ENCODE measurements at regions not wholly inside any gene's neighbourhood (a gene's known extent, or its start where the extent isn't known, plus 50 kb on each side); places are given as distances from the start of the nearest gene placed in this dataset.
A peak's percentile ranks its signal among the peaks of the same experiment; 100 is the strongest.

DNA sequence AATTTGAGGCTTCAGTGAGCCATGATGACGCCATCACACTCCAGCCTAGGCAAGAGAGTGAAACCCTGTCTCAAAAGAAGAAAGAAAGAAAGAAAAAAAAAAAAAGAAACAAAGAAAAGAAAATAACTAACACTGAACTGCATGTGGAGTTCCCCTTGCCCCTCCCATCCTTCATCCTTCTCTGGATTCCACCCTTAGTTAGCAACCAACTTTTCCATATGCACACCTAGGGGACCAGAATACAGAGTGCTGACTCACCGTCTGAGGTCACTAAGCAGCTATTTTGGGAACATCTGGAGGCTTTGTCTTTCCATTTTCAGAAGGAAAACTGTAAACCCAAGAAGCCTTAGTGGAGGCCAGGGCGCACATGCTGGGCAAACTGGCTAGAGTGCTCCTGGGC, 257.4 kb downstream of the MAFB start:
- DNase-seq (ENCODE audit: low read depth in 1 of 2, low spot score in 2 of 2): peak in 1 of 2 experiments; percentile 7
- no peak overlapping the region for H2BK5ac ChIP-seq (ENCODE audit: low read depth, low read length)
- no peak for FAIRE-seq
- H4K91ac ChIP-seq (replicated peaks; ENCODE audit: insufficient read length, low read length): no peak overlapping the region
- no peak overlapping the region for H3K27ac ChIP-seq (ENCODE audit: low read depth, low read length)
- no peak overlapping the region for H2BK15ac ChIP-seq (ENCODE audit: low read length)
- no peak overlapping the region for H3K4me3 ChIP-seq (ENCODE audit: extremely low read depth in 1 of 4, insufficient read depth in 2 of 4, low read depth in 3 of 4, low read length in 4 of 4)
- CTCF ChIA-PET (ENCODE audit: partially characterized antibody): no interaction called here
- no peak overlapping the region for H4K8ac ChIP-seq (ENCODE audit: extremely low read depth, insufficient read depth, low read length)
- no peak overlapping the region for H3K18ac ChIP-seq (ENCODE audit: extremely low read depth, low read length)
- H2BK12ac ChIP-seq (ENCODE audit: low read depth, low read length): no peak overlapping the region
- no peak overlapping the region for H3K4me2 ChIP-seq (ENCODE audit: insufficient read depth in 1 of 2, low read depth in 2 of 2, low read length in 2 of 2)
- H2AFZ ChIP-seq (ENCODE audit: low read length): no peak overlapping the region
- H3K27me3 ChIP-seq (replicated peaks in 1 of 4; ENCODE audit: control insufficient read depth in 3 of 4, extremely low read depth in 1 of 4, insufficient read depth in 3 of 4, low read length in 3 of 4): no peaks in the 10 kb centered on the region
- H2BK20ac ChIP-seq (ENCODE audit: low read length): no peak overlapping the region
- no peaks in the 10 kb centered on the region for H3K79me2 ChIP-seq (ENCODE audit: control insufficient read depth in 1 of 2, insufficient read depth in 2 of 2, low read length in 2 of 2)
- H3K23me2 ChIP-seq (ENCODE audit: low read depth, low read length): no peaks in the 10 kb centered on the region
- POLR2A ChIA-PET (ENCODE audit: partially characterized antibody): no interaction called here
- H3K56ac ChIP-seq (replicated peaks; ENCODE audit: insufficient read length, low read depth, low read length): no peak overlapping the region
- no peak overlapping the region for H3K23ac ChIP-seq (ENCODE audit: insufficient read length)
- TF ChIP-seq RBBP5 (IDR thresholded peaks at IDR 0.05; ENCODE audit: borderline replicate concordance, low read depth, low read length) (no peak), CBX8 (IDR thresholded peaks at IDR 0.05; ENCODE audit: borderline replicate concordance, low read depth, low read length) (no peak), BACH1 (IDR thresholded peaks at IDR 0.05; ENCODE audit: low read length) (no peak), FOSL1 (IDR thresholded peaks at IDR 0.05; ENCODE audit: insufficient read depth, low read depth, low read length) (no peak), EZH2 (IDR thresholded peaks at IDR 0.05; ENCODE audit: low read depth, low read length, severe bottlenecking) (no peak), KDM1A (IDR thresholded peaks at IDR 0.05; ENCODE audit: borderline replicate concordance, low read length) (no peak), MAFK (IDR thresholded peaks at IDR 0.05; ENCODE audit: low read depth, low read length) (no peak), SP1 (IDR thresholded peaks at IDR 0.05; ENCODE audit: low read depth, low read length) (no peak), KDM5A (IDR thresholded peaks at IDR 0.05; ENCODE audit: low read length) (no peak), SIX5 (IDR thresholded peaks at IDR 0.05; ENCODE audit: low read depth, low read length) (no peak), RFX5 (IDR thresholded peaks at IDR 0.05; ENCODE audit: borderline replicate concordance, low read depth, low read length) (no peak), ZNF274 (IDR thresholded peaks at IDR 0.05; ENCODE audit: borderline replicate concordance, extremely low read depth, low read length) (no peak), POLR2AphosphoS5 (IDR thresholded peaks at IDR 0.05; ENCODE audit: low read depth, low read length) (no peak)
- H4K20me1 ChIP-seq (replicated peaks in 1 of 2; ENCODE audit: control insufficient read depth in 1 of 2, insufficient read depth in 2 of 2, low read length in 2 of 2): no peaks in the 10 kb centered on the region
- no peaks in the 10 kb centered on the region for H3K9me3 ChIP-seq (ENCODE audit: insufficient read depth in 2 of 2, low read depth in 1 of 2, low read length in 1 of 2)
- no peak overlapping the region for H3K14ac ChIP-seq (ENCODE audit: insufficient read length)
- no peaks in the 10 kb centered on the region for H3K79me1 ChIP-seq (ENCODE audit: low read depth, low read length)
- 80% methylated on average over 3 of the region's 3 CpGs; no CpG with 5 or more reads in 1 of the 2 experiments for WGBS, 2 experiments (ENCODE audit: extremely low coverage in 1 of 2, insufficient coverage in 1 of 2, insufficient read length in 1 of 2, insufficient replicate concordance in 2 of 2, low coverage in 1 of 2, low lambda C conversion rate in 2 of 2, missing lambda C conversion rate in 1 of 2)
- no peak overlapping the region for H2BK120ac ChIP-seq (replicated peaks; ENCODE audit: low read depth, low read length)
- H3K4ac ChIP-seq (replicated peaks; ENCODE audit: insufficient read length, low read depth, low read length): no peak overlapping the region
- no peak overlapping the region for H4K5ac ChIP-seq (ENCODE audit: insufficient read length, low read depth, low read length)
- H2AK5ac ChIP-seq (ENCODE audit: low read depth, low read length): no peak overlapping the region
- H3K4me1 ChIP-seq (replicated peaks in 1 of 4; ENCODE audit: control insufficient read depth in 3 of 4, insufficient read depth in 4 of 4, low read length in 3 of 4): no peaks in the 10 kb centered on the region
- H3K36me3 ChIP-seq (ENCODE audit: control insufficient read depth in 2 of 4, insufficient read depth in 4 of 4, low read length in 3 of 4): no peaks in the 10 kb centered on the region
- H3K9ac ChIP-seq (replicated peaks in 1 of 4; ENCODE audit: extremely low read depth in 1 of 4, low read depth in 3 of 4, low read length in 3 of 4): no peak overlapping the region
